GM23338 (cell line): ENCODE measurements at regions not wholly inside any gene's neighbourhood (a gene's known extent, or its start where the extent isn't known, plus 50 kb on each side); places are given as distances from the start of the nearest gene placed in this dataset.

ENCODE experiments used
- ATAC-seq: fragments of 200-7000 bp; cut with Tn5 transposase; 3 replicates; pipeline ENCODE4 v1.9.1; 2020
- DNase-seq: peaks from one replicate; pipeline ENCODE4 v3.0.0-alpha.2; 2015; ENCODE audit warnings: low spot score
- H2AFZ ChIP-seq: fragments of 200-600 bp; sonication (generic); 2 replicates; pipeline ENCODE4 v1.8.0; 2016; ENCODE audit warnings: antibody characterized with exemption, mild to moderate bottlenecking, moderate library complexity
- H3F3A ChIP-seq: fragments of 200-600 bp; sonication (generic); replicated peaks from 2 replicates; pipeline ENCODE4 v1.8.0; 2017; ENCODE audit warnings: antibody characterized with exemption, mixed run types, low read depth
- H3K27ac ChIP-seq: fragments of 200-600 bp; sonication (generic); 2 replicates; pipeline ENCODE4 v1.6.1; 2016; ENCODE audit warnings: low read depth
- H3K27me3 ChIP-seq: fragments of 200-600 bp; sonication (generic); 2 replicates; pipeline ENCODE4 v1.8.0; 2016; ENCODE audit warnings: mild to moderate bottlenecking, mixed run types, moderate library complexity; ENCODE audit not compliant: insufficient read depth
- H3K36me3 ChIP-seq: fragments of 200-600 bp; sonication (generic); 2 replicates; pipeline ENCODE4 v1.8.0; 2016; ENCODE audit warnings: mild to moderate bottlenecking; ENCODE audit not compliant: insufficient read depth
- H3K4me1 ChIP-seq: fragments of 200-600 bp; sonication (generic); 2 replicates; pipeline ENCODE4 v1.8.0; 2016; ENCODE audit warnings: mild to moderate bottlenecking, moderate library complexity; ENCODE audit not compliant: insufficient read depth
- H3K4me2 ChIP-seq: fragments of 200-600 bp; sonication (generic); 2 replicates; pipeline ENCODE4 v1.7.1; 2017; ENCODE audit warnings: mixed run types
- H3K4me3 ChIP-seq: fragments of 200-600 bp; sonication (generic); 2 replicates; pipeline ENCODE4 v1.6.1; 2016; ENCODE audit warnings: mixed run types
- H3K79me2 ChIP-seq: fragments of 200-600 bp; sonication (generic); replicated peaks from 2 replicates; pipeline ENCODE4 v1.8.0; 2017; ENCODE audit warnings: mild to moderate bottlenecking; ENCODE audit not compliant: insufficient read depth
- H3K9me2 ChIP-seq: fragments of 200-600 bp; sonication (generic); 2 replicates; pipeline ENCODE4 v1.8.0; 2017; ENCODE audit not compliant: insufficient read depth
- H4K20me1 ChIP-seq: fragments of 200-600 bp; sonication (generic); replicated peaks from 2 replicates; pipeline ENCODE4 v1.8.0; 2017; ENCODE audit warnings: mild to moderate bottlenecking; ENCODE audit not compliant: insufficient read depth
- H3K27ac Mint-ChIP-seq: 2 replicates; pipeline ENCODE4 v1.8.0; 2020; ENCODE audit warnings: inconsistent platforms, mild to moderate bottlenecking, moderate library complexity, mixed read lengths
- H3K27me3 Mint-ChIP-seq: 3 replicates; pipeline ENCODE4 v1.8.0; 2022; ENCODE audit warnings: low read depth, mild to moderate bottlenecking, moderate library complexity, mixed read lengths, inconsistent platforms; ENCODE audit not compliant: insufficient read depth, poor library complexity
- H3K36me3 Mint-ChIP-seq: 3 replicates; pipeline ENCODE4 v1.8.0; 2021; ENCODE audit warnings: low read depth, mild to moderate bottlenecking, inconsistent platforms, moderate library complexity, mixed read lengths
- H3K4me1 Mint-ChIP-seq: 3 replicates; pipeline ENCODE4 v1.8.0; 2020; ENCODE audit warnings: mild to moderate bottlenecking, inconsistent platforms, mixed read lengths
- H3K4me3 Mint-ChIP-seq: 3 replicates; pipeline ENCODE4 v1.8.0; 2021; ENCODE audit warnings: moderate library complexity, mild to moderate bottlenecking, inconsistent platforms, mixed read lengths
- H3K9me3 Mint-ChIP-seq: 3 replicates; pipeline ENCODE4 v1.8.0; 2020; ENCODE audit warnings: moderate library complexity, mild to moderate bottlenecking, inconsistent platforms, mixed read lengths
- CREB1 ChIP-seq: fragments of 250-450 bp; sonication (Bioruptor Pico); IDR thresholded peaks from 2 replicates; pipeline ENCODE4 v1.5.0; 2020; ENCODE audit warnings: low read depth, mild to moderate bottlenecking, moderate library complexity
- CTCF ChIP-seq, 2 experiments: fragments of 200-600 bp in 1 of 2; sonication (generic) in 1 of 2; conservative IDR thresholded peaks; 2 replicates each; pipeline versions ENCODE4 v1.5.1 to v1.6.1; 2016 to 2017; ENCODE audit warnings: antibody characterized with exemption in 2 of 2, low read depth in 2 of 2, mild to moderate bottlenecking in 2 of 2, moderate library complexity in 1 of 2
- EZH2 ChIP-seq: fragments of 200-600 bp; sonication (generic); IDR thresholded peaks from one replicate; pipeline ENCODE4 v1.8.0; 2017; ENCODE audit warnings: antibody characterized with exemption, mild to moderate bottlenecking, low read depth; ENCODE audit not compliant: unreplicated experiment
- EZH2phosphoT487 ChIP-seq: fragments of 200-600 bp; sonication (generic); IDR thresholded peaks from one replicate; pipeline ENCODE4 v1.8.1; 2018; ENCODE audit warnings: antibody characterized with exemption; ENCODE audit not compliant: unreplicated experiment
- JUNB ChIP-seq: IDR thresholded peaks from one replicate; pipeline ENCODE4 v1.6.1; 2016; ENCODE audit warnings: antibody characterized with exemption; ENCODE audit not compliant: unreplicated experiment
- NANOG ChIP-seq: IDR thresholded peaks from 2 replicates; pipeline ENCODE4 v1.6.1; 2016; ENCODE audit warnings: antibody characterized with exemption, borderline replicate concordance
- STAT1 ChIP-seq: IDR thresholded peaks from one replicate; pipeline ENCODE4 v1.6.1; 2016; ENCODE audit warnings: antibody characterized with exemption; ENCODE audit not compliant: unreplicated experiment
- ZNF114 ChIP-seq: fragments of 250-450 bp; sonication (Bioruptor Pico); IDR thresholded peaks from 2 replicates; pipeline ENCODE4 v1.5.0; 2020; ENCODE audit warnings: mild to moderate bottlenecking, moderate library complexity
- ZNF331 ChIP-seq: fragments of 250-450 bp; sonication (Bioruptor Pico); IDR thresholded peaks from 2 replicates; pipeline ENCODE4 v1.5.0; 2020; ENCODE audit warnings: low read depth, mild to moderate bottlenecking, moderate library complexity
- ZNF462 ChIP-seq: fragments of 250-450 bp; sonication (Bioruptor Pico); IDR thresholded peaks from 2 replicates; pipeline ENCODE4 v1.5.0; 2020; ENCODE audit warnings: mild to moderate bottlenecking, moderate library complexity

DNA sequence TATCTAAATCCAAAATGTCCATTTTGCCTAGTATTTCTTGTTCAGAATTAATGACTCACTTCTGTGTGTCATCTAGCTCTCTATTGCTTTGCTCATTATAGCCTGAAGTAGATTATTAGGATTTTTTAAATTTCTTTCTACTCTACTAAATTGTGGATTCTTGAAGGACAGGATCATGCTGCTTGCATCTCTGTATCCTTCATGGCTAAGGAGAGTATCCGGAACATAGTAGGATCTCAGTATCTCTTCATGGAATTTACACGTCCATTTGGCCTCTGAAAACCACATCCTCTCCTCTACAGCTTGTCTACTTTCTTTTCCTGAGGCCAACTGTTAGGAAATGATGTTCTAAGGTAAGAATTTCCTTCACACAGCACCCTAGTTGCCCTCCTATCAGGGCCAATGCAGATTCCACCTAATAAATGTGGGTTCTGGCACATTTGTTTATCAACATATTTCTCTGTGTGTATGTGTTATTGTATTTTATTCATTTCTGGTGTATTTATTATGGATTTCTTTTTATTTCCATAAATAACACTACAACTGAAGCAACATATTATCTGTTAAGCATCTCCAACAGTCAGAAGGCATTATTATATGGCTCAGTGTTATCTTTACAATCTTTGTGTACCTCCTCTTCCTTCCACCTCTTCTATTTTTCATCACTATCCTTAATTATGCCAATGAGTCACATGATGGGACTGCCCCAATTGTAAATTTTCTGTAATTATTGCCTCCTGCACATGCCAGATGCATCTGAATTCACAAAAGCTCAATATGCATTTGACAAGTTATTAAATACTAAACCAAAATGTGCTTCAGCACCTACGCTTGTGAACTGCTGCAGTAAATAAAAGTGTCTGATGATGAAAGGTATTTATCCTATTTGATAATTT, 557.8 kb upstream of the TLE4 start:
- Histone ChIP-seq H4K20me1 (no peaks in the 10 kb centered on the region), H3K9me2 (peaks cover 14% of the 10 kb centered on the region; the same call in 1 of the 2 replicates), H3K4me2 (no peak overlapping the region), H3F3A (no peaks in the 10 kb centered on the region), H3K27ac (no peak overlapping the region), H2AFZ (no peak overlapping the region), H3K36me3 (no peaks in the 10 kb centered on the region), H3K27me3 (no peaks in the 10 kb centered on the region), H3K4me1 (no peaks in the 10 kb centered on the region; the same call in 1 of the 2 replicates), H3K4me3 (no peak overlapping the region), H3K79me2 (no peaks in the 10 kb centered on the region)
- no peak overlapping the region for H3K27ac Mint-ChIP-seq
- H3K4me1 Mint-ChIP-seq: peaks cover 11% of the 10 kb centered on the region; the same call in 2 of the 3 replicates
- H3K4me3 Mint-ChIP-seq: no peak overlapping the region
- DNase-seq (no peak), ATAC-seq (no peak)
- H3K9me3 Mint-ChIP-seq: no peaks in the 10 kb centered on the region; the same call in 2 of the 3 replicates
- H3K27me3 Mint-ChIP-seq: no peaks in the 10 kb centered on the region
- no peaks in the 10 kb centered on the region for H3K36me3 Mint-ChIP-seq
- no peak for TF ChIP-seq NANOG
- TF ChIP-seq CREB1 (CRISPR knock-in tag): no peak
- TF ChIP-seq JUNB: no peak
- TF ChIP-seq ZNF114 (CRISPR knock-in tag): no peak
- no peak for TF ChIP-seq ZNF331
- TF ChIP-seq CTCF (conservative IDR thresholded peaks at IDR 0.05; ENCODE audit: low read depth in 2 of 2): no peak
- no peak for TF ChIP-seq EZH2phosphoT487
- no peak for TF ChIP-seq STAT1
- no peak for TF ChIP-seq ZNF462
- no peak for TF ChIP-seq EZH2
